GM18951 (cell line): ENCODE measurements at regions not wholly inside any gene's neighbourhood (a gene's known extent, or its start where the extent isn't known, plus 50 kb on each side); places are given as distances from the start of the nearest gene placed in this dataset.
"Not testable (repeated sequence)": the region's sequence is repeated elsewhere in the genome, so short reads cannot be mapped to it uniquely, and the experiment has no call there.

Experiments used
- POLR2A ChIP-seq: IDR thresholded peaks from 4 replicates; pipeline ENCODE4 v1.6.1; 2011; ENCODE audit warnings: mild to moderate bottlenecking; ENCODE audit not compliant: insufficient read length, insufficient read depth; ENCODE audit errors: extremely low read depth
- in situ Hi-C: fragments of 300-500 bp; cut with MboI; formaldehyde crosslinking; loops from one replicate; pipeline ENCODE4 v1.12.0; 2022; ENCODE audit warnings: low sequenced_read_pairs, mixed read lengths, inconsistent platforms; ENCODE audit not compliant: unreplicated experiment

DNA sequence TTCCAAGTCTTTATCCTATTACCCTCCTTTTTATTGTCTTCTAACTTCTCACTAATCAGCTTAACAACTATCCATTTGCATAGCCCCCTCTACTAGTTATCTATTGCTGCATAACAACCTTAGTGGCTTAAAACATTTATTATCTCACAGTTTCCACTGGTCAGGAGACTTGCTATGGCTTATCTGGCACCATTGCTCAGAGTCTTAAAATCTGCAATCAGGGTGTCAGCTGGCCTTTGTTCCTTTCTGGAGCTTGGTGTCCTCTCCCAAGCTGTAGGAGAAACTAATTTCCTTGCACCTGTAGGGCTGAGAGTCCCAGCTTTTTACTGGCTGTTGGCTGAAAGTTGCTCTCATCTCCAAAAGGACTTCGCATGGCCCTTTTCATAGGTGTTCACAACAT is 137.0 kb upstream of the SMIM31 start:
- in situ Hi-C loops, result no loop called here
- TF ChIP-seq POLR2A, result no peak

DNA sequence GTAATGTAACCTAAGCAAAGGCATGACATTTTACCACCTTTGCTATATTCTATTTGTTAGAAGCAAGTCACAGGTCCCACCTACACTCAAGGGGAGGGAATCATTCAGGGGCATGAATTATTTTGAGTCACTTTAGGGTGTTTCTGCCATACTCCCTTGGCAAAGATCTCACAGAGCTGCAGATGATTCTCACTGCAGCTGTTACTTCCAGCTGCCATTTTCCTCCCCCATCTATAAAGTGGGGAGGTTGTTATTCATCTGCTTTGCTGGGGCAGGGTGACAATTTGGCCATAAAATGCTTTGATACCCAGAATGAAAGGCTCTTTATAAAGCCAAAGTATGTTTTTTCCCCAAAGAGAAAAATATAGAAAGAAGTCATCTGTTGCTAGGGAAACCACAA is 136.5 kb upstream of the SMIM31 start:
- no peak for TF ChIP-seq POLR2A
- in situ Hi-C loops, result no loop called here

DNA sequence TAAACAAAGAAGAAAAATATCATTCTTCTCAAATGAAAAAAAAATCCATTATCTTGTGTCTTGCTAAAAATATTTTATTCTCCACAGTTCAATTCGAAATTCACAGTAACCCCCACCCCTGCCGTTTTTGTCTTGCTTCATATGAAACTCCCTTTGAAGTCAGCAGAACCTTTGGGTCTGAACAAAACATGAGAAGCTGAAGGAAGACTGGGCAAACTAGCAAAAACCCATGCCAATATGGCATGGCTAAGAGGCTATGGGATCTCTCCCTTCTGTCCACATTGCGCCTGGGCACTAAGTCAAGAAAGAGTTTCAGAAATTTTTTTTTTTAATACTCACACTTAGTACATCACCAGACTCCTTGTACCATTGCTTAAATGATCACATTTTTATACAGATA is 136.0 kb upstream of the SMIM31 start:
- TF ChIP-seq POLR2A, result no peak
- in situ Hi-C loops, result no loop called here

DNA sequence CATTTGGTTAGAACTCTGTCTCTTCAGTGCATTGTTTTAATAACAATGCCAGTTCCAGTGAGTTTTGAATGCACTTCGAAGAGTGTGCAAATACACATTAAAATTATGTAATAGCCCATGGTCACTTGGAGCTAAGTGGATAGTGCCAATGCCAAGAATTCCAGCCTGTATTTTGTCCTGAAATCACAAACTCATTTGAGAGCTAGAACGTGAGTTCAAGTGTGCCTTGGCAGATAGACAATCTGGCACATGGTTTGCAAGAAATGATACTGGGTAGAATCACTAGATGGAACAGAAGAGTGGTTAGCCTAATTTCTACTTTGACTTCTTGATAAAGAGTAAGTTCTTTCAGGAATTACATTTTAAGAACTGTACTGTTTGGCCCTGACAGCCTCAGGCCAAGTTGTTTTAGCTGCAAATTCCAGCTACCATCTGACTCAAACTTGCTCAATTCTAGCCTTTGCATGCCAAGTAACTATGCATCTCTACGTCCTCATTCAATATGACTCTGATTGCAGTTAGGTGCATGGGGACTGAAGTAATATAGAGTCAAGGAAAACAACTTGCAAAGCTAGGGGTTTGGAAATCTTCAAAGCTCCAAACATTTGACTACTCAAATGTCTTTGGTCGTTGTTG is 131.9 kb upstream of the SMIM31 start:
- TF ChIP-seq POLR2A, result no peak
- in situ Hi-C loops, result no loop called here

DNA sequence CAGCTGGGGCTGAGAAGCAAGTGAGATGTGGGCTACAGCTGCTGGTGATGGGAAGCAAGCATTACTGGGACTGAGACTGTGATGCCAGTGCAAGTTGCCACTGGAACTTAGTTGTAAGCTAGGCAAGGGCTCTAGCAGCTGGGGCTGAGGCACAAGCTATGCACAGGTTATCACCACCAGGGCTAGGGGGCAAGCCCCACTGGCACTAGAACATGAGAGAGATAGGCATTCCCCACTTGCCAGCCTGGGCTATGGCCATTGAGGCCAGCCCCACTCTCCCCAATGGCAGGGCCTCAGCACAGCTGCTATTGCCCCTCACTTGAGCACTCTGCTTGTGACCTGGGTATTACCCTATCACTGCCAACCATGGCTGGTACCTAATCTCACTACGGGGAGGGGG is 130.8 kb upstream of the SMIM31 start:
- in situ Hi-C loops, result no loop called here
- no peak for TF ChIP-seq POLR2A

DNA sequence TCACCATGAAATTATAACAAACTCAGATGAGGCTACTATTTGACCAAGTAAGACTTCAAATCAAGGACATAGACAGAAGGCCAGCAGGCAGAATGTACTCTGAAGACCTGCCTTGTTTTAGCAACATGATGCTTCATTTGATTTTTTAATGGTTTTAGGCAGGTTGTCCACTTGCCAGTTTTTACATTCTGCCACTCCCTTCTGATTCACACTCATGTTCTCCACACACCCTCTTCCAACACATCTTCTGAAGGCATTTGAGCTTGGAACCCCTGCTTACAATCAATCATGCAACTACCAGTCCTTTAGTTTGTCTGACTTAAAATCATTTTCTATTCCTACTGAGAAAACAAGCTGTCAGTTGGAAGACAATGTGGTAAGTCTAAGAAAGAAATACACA is 114.9 kb upstream of the SMIM31 start:
- in situ Hi-C loops, result no loop called here
- TF ChIP-seq POLR2A, result no peak

DNA sequence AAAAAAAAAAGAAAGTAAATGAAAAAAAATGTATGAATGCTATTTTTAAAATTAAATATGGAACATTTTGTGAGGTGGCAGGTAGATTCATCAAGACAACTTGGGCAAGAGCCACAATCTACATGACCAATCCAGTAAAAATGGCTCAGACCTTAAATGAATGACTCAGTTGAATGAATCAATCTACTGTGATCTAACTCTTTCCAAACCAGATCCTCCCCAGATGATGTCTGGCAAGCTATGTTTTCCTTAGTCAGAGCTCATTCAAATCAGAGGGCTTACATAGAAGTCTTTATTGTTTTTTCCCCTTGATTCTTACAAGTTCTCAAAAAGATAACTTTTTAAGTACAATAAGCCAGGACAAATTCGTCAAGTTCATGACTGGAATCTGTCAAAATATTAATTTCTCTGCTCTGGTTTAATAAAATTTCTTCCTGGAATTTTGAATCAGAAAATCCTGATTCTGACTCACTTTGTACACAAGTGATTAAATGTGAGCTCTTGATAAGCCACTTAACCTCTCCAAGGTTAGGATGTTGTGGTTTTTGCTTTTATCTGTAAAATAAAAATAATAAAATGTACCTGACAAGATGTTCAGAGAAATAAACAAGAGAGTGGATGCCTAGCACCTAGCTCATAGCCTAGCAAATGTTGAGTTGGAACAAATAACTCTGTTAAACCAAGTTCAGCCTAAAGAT is 105.6 kb upstream of the SMIM31 start:
- TF ChIP-seq POLR2A, result no peak
- in situ Hi-C loops, result no loop called here

DNA sequence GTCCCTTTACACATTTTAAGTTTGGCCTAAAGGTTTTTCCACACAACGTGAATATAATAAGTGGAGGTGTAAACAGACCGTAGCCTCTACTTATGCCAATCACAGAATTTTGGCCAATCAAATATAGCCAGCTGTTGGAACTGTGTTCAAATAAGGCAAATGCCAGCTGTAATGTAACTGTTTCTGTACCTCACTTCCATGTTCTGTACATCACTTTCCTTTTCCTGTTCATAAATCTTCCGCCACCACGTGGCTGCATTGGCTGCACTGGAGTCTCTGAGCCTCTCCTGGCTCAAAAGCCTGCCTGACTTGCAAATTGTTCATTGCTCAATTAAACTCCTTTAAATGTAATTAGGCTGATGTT is 105.1 kb upstream of the SMIM31 start:
- in situ Hi-C loops, result no loop called here
- TF ChIP-seq POLR2A, result no peak

DNA sequence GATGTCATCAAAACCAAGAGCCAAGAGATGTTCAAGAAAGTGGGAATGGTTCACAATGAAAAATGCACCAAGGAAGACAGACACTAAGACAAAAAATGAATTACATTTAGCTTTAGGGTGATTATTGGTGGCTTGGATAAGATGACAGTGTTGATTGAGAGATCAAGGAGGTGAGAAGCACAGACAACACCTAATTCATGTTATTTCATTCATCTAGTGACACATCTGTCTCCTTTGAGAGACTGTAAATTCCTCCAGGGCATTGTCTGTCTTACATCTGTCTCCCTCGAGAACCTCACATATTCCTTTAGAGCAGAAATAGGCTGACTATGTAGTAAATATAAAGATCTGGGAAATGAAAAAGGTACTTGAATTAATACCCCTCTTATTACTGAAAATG is 94.2 kb upstream of the SMIM31 start:
- in situ Hi-C loops, result no loop called here
- TF ChIP-seq POLR2A, result no peak

DNA sequence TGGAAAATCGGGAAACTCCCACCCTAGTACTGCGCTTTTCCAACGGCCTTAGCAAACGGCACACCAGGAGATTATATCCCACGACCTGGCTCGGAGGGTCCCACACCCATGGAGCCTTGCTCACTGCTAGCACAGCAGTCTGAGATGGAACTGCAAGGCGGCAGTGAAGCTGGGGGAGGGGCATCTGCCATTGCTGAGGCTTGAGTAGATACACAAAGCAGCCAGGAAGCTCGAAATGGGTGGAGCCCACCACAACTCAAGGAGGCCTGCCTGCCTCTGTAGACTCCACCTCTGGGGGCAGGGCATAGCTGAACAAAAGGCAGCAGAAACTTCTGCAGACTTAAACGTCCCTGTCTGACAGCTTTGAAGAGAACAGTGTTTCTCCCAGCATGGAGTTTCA is 77.8 kb upstream of the SMIM31 start:
- in situ Hi-C loops, result not testable (repeated sequence)

DNA sequence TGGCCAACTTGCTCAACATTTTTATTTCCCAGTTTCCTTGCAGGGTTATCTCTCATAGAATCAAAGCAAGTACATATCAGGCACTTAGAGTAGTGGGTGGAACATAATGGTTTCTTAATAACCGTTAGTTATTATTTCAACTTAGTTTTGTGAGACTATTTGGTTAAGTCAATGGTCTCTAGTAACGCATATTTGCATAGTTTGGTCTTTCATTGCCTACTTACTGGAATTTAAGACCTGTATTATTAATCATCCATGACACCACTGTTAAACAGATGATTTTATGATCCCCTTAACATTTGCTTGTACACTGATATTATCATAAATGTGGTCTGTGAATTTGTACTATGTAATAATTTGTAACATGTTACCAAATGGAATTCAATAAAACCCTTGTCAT is 70.9 kb upstream of the SMIM31 start:
- in situ Hi-C loops, result no loop called here
- TF ChIP-seq POLR2A, result no peak

DNA sequence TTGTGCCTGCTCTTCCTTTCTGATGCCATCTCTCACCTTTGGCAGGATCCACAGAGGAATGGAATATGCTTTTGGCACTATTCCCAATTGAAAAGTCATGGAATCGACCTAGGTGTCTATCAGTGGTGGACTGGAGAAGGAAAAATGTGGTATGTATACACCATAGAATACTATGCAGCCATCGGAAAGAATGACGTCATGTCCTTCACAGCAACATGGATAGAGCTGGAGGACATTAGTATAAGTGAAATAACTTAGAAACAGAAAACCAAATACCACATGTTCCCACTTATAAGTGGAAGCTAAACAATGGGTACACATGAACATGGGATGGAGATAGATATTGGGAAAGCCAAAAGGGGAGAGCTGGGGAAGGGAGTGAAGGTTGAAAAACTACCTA is 58.3 kb upstream of the SMIM31 start:
- no peak for TF ChIP-seq POLR2A
- in situ Hi-C loops, result no loop called here

DNA sequence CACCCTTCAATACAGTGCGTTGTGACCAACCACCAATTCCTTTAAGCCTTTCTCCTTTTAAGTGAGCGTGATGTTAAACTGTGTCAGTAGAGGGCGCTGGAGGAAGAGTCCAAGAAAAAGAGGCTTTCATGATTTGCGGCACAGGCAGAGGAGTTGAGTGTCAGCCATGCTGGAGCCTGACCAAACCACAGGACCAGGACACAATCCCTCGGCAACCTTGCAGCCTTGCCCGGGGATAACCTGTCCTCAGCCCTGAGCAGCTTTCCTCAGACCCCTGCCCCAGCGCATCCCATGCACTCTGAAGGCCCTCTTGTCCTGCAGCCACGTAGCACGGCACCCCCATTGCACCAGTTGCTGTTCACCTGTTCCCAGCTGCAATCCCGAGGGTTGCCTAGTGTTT is 53.5 kb upstream of the SMIM31 start:
- in situ Hi-C loops, result no loop called here
- no peak for TF ChIP-seq POLR2A

DNA sequence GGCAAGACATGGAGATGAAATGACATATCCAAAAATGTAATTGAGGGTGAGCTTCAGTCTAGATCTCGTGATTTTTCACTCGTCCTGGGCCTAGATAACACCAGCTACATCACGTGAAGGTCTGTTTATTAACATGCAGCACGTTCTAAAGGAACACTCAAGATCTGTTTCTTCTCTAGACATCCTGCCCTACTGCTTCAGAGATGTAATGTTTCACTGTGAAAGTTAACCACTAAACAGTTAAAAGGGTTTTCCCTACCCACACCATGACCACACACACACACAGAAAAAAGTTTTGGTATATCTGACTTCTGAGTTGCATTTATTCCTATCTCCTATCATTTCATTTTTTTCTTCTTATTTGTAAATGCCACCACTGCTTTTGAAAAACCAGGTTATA is 52.3 kb upstream of the SMIM31 start:
- no peak for TF ChIP-seq POLR2A
- in situ Hi-C loops, result no loop called here
